ENCODE measurements at regions not wholly inside any gene's neighbourhood (a gene's known extent, or its start where the extent isn't known, plus 50 kb on each side); places are given as distances from the start of the nearest gene placed in this dataset.

- H3K9me3 ChIP-seq = no peaks in the 10 kb centered on the region
- H3K36me3 ChIP-seq = no peaks in the 10 kb centered on the region
- no peaks in the 10 kb centered on the region for H3K27me3 ChIP-seq
- H3K4me1 ChIP-seq = no peaks in the 10 kb centered on the region
- TF ChIP-seq POLR2A (IDR thresholded peaks at IDR 0.05) = no peak
- TF ChIP-seq, protein P1, sequence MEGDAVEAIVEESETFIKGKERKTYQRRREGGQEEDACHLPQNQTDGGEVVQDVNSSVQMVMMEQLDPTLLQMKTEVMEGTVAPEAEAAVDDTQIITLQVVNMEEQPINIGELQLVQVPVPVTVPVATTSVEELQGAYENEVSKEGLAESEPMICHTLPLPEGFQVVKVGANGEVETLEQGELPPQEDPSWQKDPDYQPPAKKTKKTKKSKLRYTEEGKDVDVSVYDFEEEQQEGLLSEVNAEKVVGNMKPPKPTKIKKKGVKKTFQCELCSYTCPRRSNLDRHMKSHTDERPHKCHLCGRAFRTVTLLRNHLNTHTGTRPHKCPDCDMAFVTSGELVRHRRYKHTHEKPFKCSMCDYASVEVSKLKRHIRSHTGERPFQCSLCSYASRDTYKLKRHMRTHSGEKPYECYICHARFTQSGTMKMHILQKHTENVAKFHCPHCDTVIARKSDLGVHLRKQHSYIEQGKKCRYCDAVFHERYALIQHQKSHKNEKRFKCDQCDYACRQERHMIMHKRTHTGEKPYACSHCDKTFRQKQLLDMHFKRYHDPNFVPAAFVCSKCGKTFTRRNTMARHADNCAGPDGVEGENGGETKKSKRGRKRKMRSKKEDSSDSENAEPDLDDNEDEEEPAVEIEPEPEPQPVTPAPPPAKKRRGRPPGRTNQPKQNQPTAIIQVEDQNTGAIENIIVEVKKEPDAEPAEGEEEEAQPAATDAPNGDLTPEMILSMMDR (IDR thresholded peaks at IDR 0.05) = no peak
- intact Hi-C loops (cut with DNase I) = no loop called here
- DNase-seq = no peak
- no peak overlapping the region for H3K27ac ChIP-seq
- no peak overlapping the region for H3K4me3 ChIP-seq
- WGBS, 2 donors = 88% methylated on average over 1 of the region's 2 CpGs; no CpG with 5 or more reads in 1 of the 2 donors
Observed at GRCh38 chr12:126507231-126507630, 1442.0 kb downstream of the AACS start.

DNA sequence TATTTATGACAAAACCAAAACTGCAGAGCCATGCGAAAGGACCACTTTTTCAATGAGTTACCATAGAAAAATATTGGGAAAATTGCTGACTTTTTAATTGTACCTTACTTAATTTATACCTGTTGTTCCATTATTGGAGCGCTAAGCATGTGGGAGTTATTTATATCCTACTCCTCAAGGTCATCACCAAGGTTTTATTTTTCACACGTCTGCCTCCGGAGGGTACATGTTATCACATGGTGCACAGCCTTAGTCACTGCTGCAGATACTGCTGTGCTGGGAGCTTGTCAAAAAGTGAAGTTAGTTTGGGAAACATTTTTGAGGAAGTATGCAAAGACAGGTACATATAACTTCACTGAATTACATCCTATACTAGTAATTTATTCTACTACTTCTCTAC lies 1444.3 kb downstream of the AACS start:
- Histone ChIP-seq H3K27me3 (no peaks in the 10 kb centered on the region), H3K36me3 (no peaks in the 10 kb centered on the region), H3K27ac (no peak overlapping the region), H3K4me3 (no peak overlapping the region), H3K4me1 (peaks cover 0 to 12% (median 0%) of the 10 kb centered on the region in 3 donors), H3K9me3 (no peaks in the 10 kb centered on the region)
- intact Hi-C loops (cut with DNase I) = no loop called here
- 45 to 53% methylated on average over 3 to 4 of the region's 4 CpGs for WGBS, 2 donors
- no peak for DNase-seq
- TF ChIP-seq, protein P1 (IDR thresholded peaks at IDR 0.05) = no peak
- no peak for TF ChIP-seq POLR2A (IDR thresholded peaks at IDR 0.05)

DNA sequence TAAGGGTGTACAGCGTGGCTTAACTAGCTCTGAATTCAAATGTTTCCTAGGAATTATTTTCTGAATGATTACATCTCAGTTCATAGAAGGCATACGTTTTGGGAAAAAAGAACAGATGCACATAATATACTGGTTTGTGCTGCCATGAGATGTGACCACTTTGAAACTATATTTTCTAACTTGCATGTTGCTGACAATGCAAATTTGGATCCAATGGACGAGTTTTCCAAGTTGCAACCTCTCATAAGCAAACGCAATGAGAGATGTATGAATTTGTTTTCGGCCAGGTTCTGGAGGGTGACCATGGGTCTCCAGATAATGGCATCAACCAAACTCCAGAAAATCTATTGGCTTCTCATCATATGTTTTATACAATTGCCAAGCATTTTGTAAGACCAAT lies 1445.4 kb downstream of the AACS start:
- intact Hi-C loops (cut with DNase I) = no loop called here
- 77 to 88% methylated on average over 5 of the region's 5 CpGs for WGBS, 2 donors
- DNase-seq = no peak
- Histone ChIP-seq H3K36me3 (no peaks in the 10 kb centered on the region), H3K4me3 (no peak overlapping the region), H3K9me3 (no peaks in the 10 kb centered on the region), H3K27me3 (no peaks in the 10 kb centered on the region), H3K27ac (no peak overlapping the region), H3K4me1 (peaks cover 0 to 12% (median 0%) of the 10 kb centered on the region in 3 donors)
- TF ChIP-seq, protein P1 (IDR thresholded peaks at IDR 0.05) = no peak
- TF ChIP-seq POLR2A (IDR thresholded peaks at IDR 0.05) = no peak

GRCh38 chr12:126512916-126513913 lies 1448.0 kb downstream of the AACS start:
- Histone ChIP-seq H3K36me3 (no peaks in the 10 kb centered on the region), H3K27ac (no peak overlapping the region), H3K9me3 (no peaks in the 10 kb centered on the region), H3K4me1 (peaks cover 0 to 12% (median 0%) of the 10 kb centered on the region in 3 donors), H3K27me3 (no peaks in the 10 kb centered on the region), H3K4me3 (no peak overlapping the region)
- TF ChIP-seq, protein P1 (IDR thresholded peaks at IDR 0.05) = no peak
- no peak for TF ChIP-seq POLR2A (IDR thresholded peaks at IDR 0.05)
- intact Hi-C loops (cut with DNase I) = no loop called here
- WGBS, 2 donors = 41 to 51% methylated on average over 5 of the region's 5 CpGs
- DNase-seq = no peak

GRCh38 chr12:126518596-126519200 lies 1453.5 kb downstream of the AACS start:
- intact Hi-C loops (cut with DNase I) = no loop called here
- no peaks in the 10 kb centered on the region for H3K27me3 ChIP-seq
- H3K36me3 ChIP-seq = no peaks in the 10 kb centered on the region
- H3K4me3 ChIP-seq = no peak overlapping the region
- no peak for DNase-seq
- 73 to 78% methylated on average over 8 to 10 of the region's 10 CpGs for whole genome bisulfite sequencing, 2 donors
- H3K4me1 ChIP-seq = peaks cover 0 to under 1% (median 0%) of the 10 kb centered on the region in 3 donors
- no peaks in the 10 kb centered on the region for H3K9me3 ChIP-seq
- no peak overlapping the region for H3K27ac ChIP-seq
- TF ChIP-seq POLR2A (IDR thresholded peaks at IDR 0.05) = no peak
- TF ChIP-seq, protein P1 (IDR thresholded peaks at IDR 0.05) = no peak
